HG03354 (cell line): ENCODE measurements at regions not wholly inside any gene's neighbourhood (a gene's known extent, or its start where the extent isn't known, plus 50 kb on each side); places are given as distances from the start of the nearest gene placed in this dataset.

Source experiments
- ATAC-seq: cut with Tn5 transposase; IDR thresholded peaks from one replicate; pipeline ENCODE4 v1.9.1; 2021; ENCODE audit warnings: mild to moderate bottlenecking; ENCODE audit not compliant: unreplicated experiment, poor library complexity, severe bottlenecking

- no peak for ATAC-seq
These were observed 231.6 kb downstream of the ABHD5 start for GRCh38 chr3:43922374-43922773.

- no peak for ATAC-seq
These were observed 232.6 kb downstream of the ABHD5 start for GRCh38 chr3:43923104-43923882.

GRCh38 chr3:43926055-43926454, 235.3 kb downstream of the ABHD5 start:
- ATAC-seq, result no peak

- ATAC-seq, result no peak
These were observed 242.2 kb downstream of the ABHD5 start for GRCh38 chr3:43932921-43933320.

- ATAC-seq, result no peak
These were observed 257.3 kb downstream of the ABHD5 start for GRCh38 chr3:43948013-43948412.

- no peak for ATAC-seq
These were observed 258.9 kb downstream of the ABHD5 start for GRCh38 chr3:43949594-43949993.

GRCh38 chr3:43950775-43951174, 260.0 kb downstream of the ABHD5 start:
- no peak for ATAC-seq

- ATAC-seq, result no peak
These were observed 261.1 kb downstream of the ABHD5 start for GRCh38 chr3:43951813-43952212.

- ATAC-seq, result no peak
These were observed 262.6 kb downstream of the ABHD5 start for GRCh38 chr3:43953380-43953779.

- no peak for ATAC-seq
These were observed 263.3 kb downstream of the ABHD5 start for GRCh38 chr3:43953814-43954692.

GRCh38 chr3:43956945-43957344, 266.2 kb downstream of the ABHD5 start:
- ATAC-seq, result no peak

- ATAC-seq, result no peak
These were observed 266.8 kb downstream of the ABHD5 start for GRCh38 chr3:43957553-43957952.

GRCh38 chr3:43958005-43958770, 267.4 kb downstream of the ABHD5 start:
- ATAC-seq, result no peak

- ATAC-seq, result no peak
These were observed 268.2 kb downstream of the ABHD5 start for GRCh38 chr3:43958973-43959372.

- ATAC-seq, result no peak
These were observed 269.0 kb downstream of the ABHD5 start for GRCh38 chr3:43959498-43960447.

GRCh38 chr3:43960448-43960840, 269.7 kb downstream of the ABHD5 start:
- ATAC-seq, result no peak

- no peak for ATAC-seq
These were observed 271.3 kb downstream of the ABHD5 start for GRCh38 chr3:43962043-43962442.

- ATAC-seq, result no peak
These were observed 272.5 kb downstream of the ABHD5 start for GRCh38 chr3:43963208-43963607.

GRCh38 chr3:43964640-43965039, 273.9 kb downstream of the ABHD5 start:
- ATAC-seq, result no peak
